ENCODE measurements at regions not wholly inside any gene's neighbourhood (a gene's known extent, or its start where the extent isn't known, plus 50 kb on each side); places are given as distances from the start of the nearest gene placed in this dataset.

- DNase-seq = no peak
These were observed 490.6 kb upstream of the HS6ST1 start for GRCh38 chr2:128809259-128809636.

GRCh38 chr2:128809880-128810279, 491.2 kb upstream of the HS6ST1 start:
- no peak for DNase-seq

- DNase-seq = no peak
These were observed 493.7 kb upstream of the HS6ST1 start for GRCh38 chr2:128812183-128812940.

GRCh38 chr2:128813352-128814034, 494.8 kb upstream of the HS6ST1 start:
- DNase-seq = no peak

- DNase-seq = no peak
These were observed 496.6 kb upstream of the HS6ST1 start for GRCh38 chr2:128815248-128815647.

GRCh38 chr2:128817171-128817570, 498.5 kb upstream of the HS6ST1 start:
- DNase-seq = no peak

GRCh38 chr2:128817813-128818212, 499.1 kb upstream of the HS6ST1 start:
- DNase-seq = no peak

GRCh38 chr2:128818248-128818647, 499.6 kb upstream of the HS6ST1 start:
- no peak for DNase-seq

- no peak for DNase-seq
These were observed 500.2 kb upstream of the HS6ST1 start for GRCh38 chr2:128818704-128819491.

GRCh38 chr2:128820452-128820851, 501.8 kb upstream of the HS6ST1 start:
- no peak for DNase-seq

- DNase-seq = no peak
These were observed 502.3 kb upstream of the HS6ST1 start for GRCh38 chr2:128821010-128821409.

- DNase-seq = no peak
These were observed 514.4 kb upstream of the HS6ST1 start for GRCh38 chr2:128832946-128833663.

- no peak for DNase-seq
These were observed 515.0 kb upstream of the HS6ST1 start for GRCh38 chr2:128833664-128834027.

GRCh38 chr2:128834207-128834879, 515.7 kb upstream of the HS6ST1 start:
- no peak for DNase-seq

GRCh38 chr2:128834880-128835252, 516.2 kb upstream of the HS6ST1 start:
- DNase-seq = no peak

- DNase-seq = no peak
These were observed 516.7 kb upstream of the HS6ST1 start for GRCh38 chr2:128835342-128835855.

GRCh38 chr2:128835974-128836373, 517.3 kb upstream of the HS6ST1 start:
- DNase-seq = no peak

- no peak for DNase-seq
These were observed 518.0 kb upstream of the HS6ST1 start for GRCh38 chr2:128836559-128837100.

GRCh38 chr2:128838244-128838643, 519.6 kb upstream of the HS6ST1 start:
- DNase-seq = no peak

GRCh38 chr2:128841803-128842202, 523.1 kb upstream of the HS6ST1 start:
- no peak for DNase-seq

GRCh38 chr2:128867311-128867710, 548.6 kb upstream of the HS6ST1 start:
- no peak for DNase-seq

Data from NCI-H526 treated with DMSO at 0.1 percent for 48 hours (cell line).